Neural cell (in vitro differentiated cells): ENCODE measurements at regions not wholly inside any gene's neighbourhood (a gene's known extent, or its start where the extent isn't known, plus 50 kb on each side); places are given as distances from the start of the nearest gene placed in this dataset.

Experiments used
- EZH2 ChIP-seq: fragments of 200-600, 300-800 bp; shearing (Covaris generic), sonication (generic); IDR thresholded peaks from 2 replicates; pipeline ENCODE4 v1.6.1; 2014; ENCODE audit warnings: antibody characterized with exemption, low read length, borderline replicate concordance, mild to moderate bottlenecking; ENCODE audit not compliant: insufficient read depth, poor library complexity, severe bottlenecking
- POLR2AphosphoS5 ChIP-seq: IDR thresholded peaks from 2 replicates; pipeline ENCODE4 v1.6.1; 2012
- TF ChIP-seq, protein P1 (sequence below): fragments of 450-650 bp; IDR thresholded peaks from 2 replicates; pipeline ENCODE4 v1.5.1; 2014; ENCODE audit warnings: antibody characterized with exemption, mild to moderate bottlenecking, moderate library complexity; ENCODE audit not compliant: poor library complexity, severe bottlenecking

DNA sequence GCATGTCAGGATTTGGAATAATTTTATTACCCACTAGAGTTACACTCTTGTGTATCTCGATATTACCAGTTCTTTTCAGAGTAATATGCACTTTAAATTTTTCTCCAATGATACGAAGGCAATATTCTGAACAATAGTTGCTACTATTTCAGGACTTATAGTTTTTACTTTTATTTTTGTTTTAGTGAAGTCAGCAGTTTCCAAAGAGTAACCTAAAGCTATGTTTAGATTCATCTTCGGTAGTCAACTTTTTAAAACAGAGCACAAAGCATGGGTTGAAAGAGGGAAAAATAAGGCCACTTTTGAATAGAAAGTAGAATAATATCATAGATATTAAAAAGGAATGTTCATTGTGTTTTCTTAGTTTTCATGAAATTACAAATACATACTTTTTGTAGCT is 532.7 kb downstream of the CPS1 start:
- TF ChIP-seq POLR2AphosphoS5 (no peak), EZH2 (no peak)
- TF ChIP-seq, protein P1, sequence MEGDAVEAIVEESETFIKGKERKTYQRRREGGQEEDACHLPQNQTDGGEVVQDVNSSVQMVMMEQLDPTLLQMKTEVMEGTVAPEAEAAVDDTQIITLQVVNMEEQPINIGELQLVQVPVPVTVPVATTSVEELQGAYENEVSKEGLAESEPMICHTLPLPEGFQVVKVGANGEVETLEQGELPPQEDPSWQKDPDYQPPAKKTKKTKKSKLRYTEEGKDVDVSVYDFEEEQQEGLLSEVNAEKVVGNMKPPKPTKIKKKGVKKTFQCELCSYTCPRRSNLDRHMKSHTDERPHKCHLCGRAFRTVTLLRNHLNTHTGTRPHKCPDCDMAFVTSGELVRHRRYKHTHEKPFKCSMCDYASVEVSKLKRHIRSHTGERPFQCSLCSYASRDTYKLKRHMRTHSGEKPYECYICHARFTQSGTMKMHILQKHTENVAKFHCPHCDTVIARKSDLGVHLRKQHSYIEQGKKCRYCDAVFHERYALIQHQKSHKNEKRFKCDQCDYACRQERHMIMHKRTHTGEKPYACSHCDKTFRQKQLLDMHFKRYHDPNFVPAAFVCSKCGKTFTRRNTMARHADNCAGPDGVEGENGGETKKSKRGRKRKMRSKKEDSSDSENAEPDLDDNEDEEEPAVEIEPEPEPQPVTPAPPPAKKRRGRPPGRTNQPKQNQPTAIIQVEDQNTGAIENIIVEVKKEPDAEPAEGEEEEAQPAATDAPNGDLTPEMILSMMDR, result no peak
